ENCODE measurements at regions not wholly inside any gene's neighbourhood (a gene's known extent, or its start where the extent isn't known, plus 50 kb on each side); places are given as distances from the start of the nearest gene placed in this dataset.

- TF ChIP-seq ARID4B (CRISPR knock-in tag; IDR thresholded peaks at IDR 0.05; ENCODE audit: borderline replicate concordance) (no peak), CREB1 (CRISPR knock-in tag; IDR thresholded peaks at IDR 0.05) (no peak), ZMAT4 (CRISPR knock-in tag; IDR thresholded peaks at IDR 0.05) (no peak), ZNF416 (CRISPR knock-in tag; IDR thresholded peaks at IDR 0.05) (no peak), PRDM15 (CRISPR knock-in tag; IDR thresholded peaks at IDR 0.05) (no peak), NR1H2 (CRISPR knock-in tag; IDR thresholded peaks at IDR 0.05) (no peak)
Observed at GRCh38 chr12:46946137-46946536, 120.3 kb upstream of the SLC38A4 start (continued).

GRCh38 chr12:46948936-46949545 is 123.2 kb upstream of the SLC38A4 start:
- Mint-ChIP-seq H3K27me3 (ENCODE audit: low read depth) (no peaks in the 10 kb centered on the region), H3K27ac (no peak overlapping the region), H3K4me3 (no peak overlapping the region), H3K4me1 (no peaks in the 10 kb centered on the region), H3K36me3 (no peaks in the 10 kb centered on the region), H3K9me3 (no peaks in the 10 kb centered on the region)
- CTCF ChIA-PET = interaction anchor here (0.9 kb wide), 1 partner anchor 72 kb away, joined by 3 read pairs; no protein-coding TSS in a partner anchor
- DNase-seq (ENCODE audit: low spot score) (no peak), ATAC-seq (no peak)
- POLR2A ChIA-PET = no interaction called here
- TF ChIP-seq TEAD1 (CRISPR knock-in tag; IDR thresholded peaks at IDR 0.05) (no peak), IRF2 (CRISPR knock-in tag; IDR thresholded peaks at IDR 0.05; ENCODE audit: borderline replicate concordance, low read depth) (no peak), CBFB (CRISPR knock-in tag; IDR thresholded peaks at IDR 0.05; ENCODE audit: low read depth) (no peak), ZNF423 (CRISPR knock-in tag; IDR thresholded peaks at IDR 0.05) (no peak), ESRRA (CRISPR knock-in tag; IDR thresholded peaks at IDR 0.05; ENCODE audit: borderline replicate concordance) (no peak), ZNF532 (CRISPR knock-in tag; IDR thresholded peaks at IDR 0.05; ENCODE audit: borderline replicate concordance) (no peak), ZNF121 (CRISPR knock-in tag; IDR thresholded peaks at IDR 0.05) (no peak), ETV6 (CRISPR knock-in tag; IDR thresholded peaks at IDR 0.05) (no peak), CTCF (IDR thresholded peaks at IDR 0.05) (no peak), ZSCAN18 (CRISPR knock-in tag; IDR thresholded peaks at IDR 0.05) (no peak), ZMAT4 (CRISPR knock-in tag; IDR thresholded peaks at IDR 0.05) (no peak), FOXK1 (CRISPR knock-in tag; IDR thresholded peaks at IDR 0.05) (no peak), MAX (CRISPR knock-in tag; IDR thresholded peaks at IDR 0.05) (no peak), FOXP1 (CRISPR knock-in tag; IDR thresholded peaks at IDR 0.05; ENCODE audit: borderline replicate concordance) (no peak), NR1H2 (CRISPR knock-in tag; IDR thresholded peaks at IDR 0.05) (no peak)

Data from WTC11 (cell line).